ENCODE measurements at regions not wholly inside any gene's neighbourhood (a gene's known extent, or its start where the extent isn't known, plus 50 kb on each side); places are given as distances from the start of the nearest gene placed in this dataset.

DNA sequence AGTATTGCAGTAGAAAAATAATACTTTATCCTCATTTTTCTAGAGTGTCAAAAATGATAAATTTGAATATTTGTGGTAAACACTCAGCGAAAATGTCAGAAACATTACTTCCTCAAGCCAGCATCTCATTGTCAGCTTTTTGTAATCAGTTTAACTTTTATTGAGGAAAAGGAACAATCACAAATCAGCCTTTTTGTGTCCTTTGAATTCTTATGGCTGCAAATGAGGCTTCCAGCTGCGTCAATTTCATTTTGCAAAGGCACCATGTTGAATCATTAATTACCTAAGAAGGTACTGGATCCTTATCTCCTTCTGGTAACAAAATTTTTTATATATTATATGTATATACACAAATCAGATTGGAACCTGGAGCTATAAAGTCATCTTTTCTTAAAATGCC, 442.6 kb upstream of the CPEB2 start:
- TF ChIP-seq MAFK (IDR thresholded peaks at IDR 0.05; ENCODE audit: low read depth, low read length) (no peak), ZNF274 (IDR thresholded peaks at IDR 0.05; ENCODE audit: borderline replicate concordance, extremely low read depth, low read length) (no peak), EZH2 (IDR thresholded peaks at IDR 0.05; ENCODE audit: low read depth, low read length, severe bottlenecking) (no peak), POLR2A (IDR thresholded peaks at IDR 0.05; ENCODE audit: control extremely low read depth in 1 of 2, low read depth in 2 of 2, low read length in 2 of 2) (no peak), POLR2AphosphoS5 (IDR thresholded peaks at IDR 0.05; ENCODE audit: low read depth, low read length) (no peak), SP2 (IDR thresholded peaks at IDR 0.05; ENCODE audit: low read length) (no peak), EP300 (IDR thresholded peaks at IDR 0.05; ENCODE audit: borderline replicate concordance in 1 of 2, low read depth in 2 of 2, low read length in 2 of 2) (no peak), SIX5 (IDR thresholded peaks at IDR 0.05; ENCODE audit: low read depth, low read length) (no peak), SP1 (IDR thresholded peaks at IDR 0.05; ENCODE audit: low read depth, low read length) (no peak), CREB1 (IDR thresholded peaks at IDR 0.05) (no peak), RFX5 (IDR thresholded peaks at IDR 0.05; ENCODE audit: borderline replicate concordance, low read depth, low read length) (no peak), GABPA (IDR thresholded peaks at IDR 0.05; ENCODE audit: borderline replicate concordance, insufficient read depth, low read length) (no peak)
- TF ChIP-seq, protein P1, sequence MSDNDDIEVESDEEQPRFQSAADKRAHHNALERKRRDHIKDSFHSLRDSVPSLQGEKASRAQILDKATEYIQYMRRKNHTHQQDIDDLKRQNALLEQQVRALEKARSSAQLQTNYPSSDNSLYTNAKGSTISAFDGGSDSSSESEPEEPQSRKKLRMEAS (IDR thresholded peaks at IDR 0.05) = no peak
- TF ChIP-seq, protein P2, sequence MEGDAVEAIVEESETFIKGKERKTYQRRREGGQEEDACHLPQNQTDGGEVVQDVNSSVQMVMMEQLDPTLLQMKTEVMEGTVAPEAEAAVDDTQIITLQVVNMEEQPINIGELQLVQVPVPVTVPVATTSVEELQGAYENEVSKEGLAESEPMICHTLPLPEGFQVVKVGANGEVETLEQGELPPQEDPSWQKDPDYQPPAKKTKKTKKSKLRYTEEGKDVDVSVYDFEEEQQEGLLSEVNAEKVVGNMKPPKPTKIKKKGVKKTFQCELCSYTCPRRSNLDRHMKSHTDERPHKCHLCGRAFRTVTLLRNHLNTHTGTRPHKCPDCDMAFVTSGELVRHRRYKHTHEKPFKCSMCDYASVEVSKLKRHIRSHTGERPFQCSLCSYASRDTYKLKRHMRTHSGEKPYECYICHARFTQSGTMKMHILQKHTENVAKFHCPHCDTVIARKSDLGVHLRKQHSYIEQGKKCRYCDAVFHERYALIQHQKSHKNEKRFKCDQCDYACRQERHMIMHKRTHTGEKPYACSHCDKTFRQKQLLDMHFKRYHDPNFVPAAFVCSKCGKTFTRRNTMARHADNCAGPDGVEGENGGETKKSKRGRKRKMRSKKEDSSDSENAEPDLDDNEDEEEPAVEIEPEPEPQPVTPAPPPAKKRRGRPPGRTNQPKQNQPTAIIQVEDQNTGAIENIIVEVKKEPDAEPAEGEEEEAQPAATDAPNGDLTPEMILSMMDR (IDR thresholded peaks at IDR 0.05; ENCODE audit: control extremely low read depth in 1 of 3, insufficient read depth in 1 of 3, low read depth in 1 of 3, low read length in 3 of 3) = no peak

Data from H1 (cell line).